ENCODE measurements at regions not wholly inside any gene's neighbourhood (a gene's known extent, or its start where the extent isn't known, plus 50 kb on each side); places are given as distances from the start of the nearest gene placed in this dataset.

DNA sequence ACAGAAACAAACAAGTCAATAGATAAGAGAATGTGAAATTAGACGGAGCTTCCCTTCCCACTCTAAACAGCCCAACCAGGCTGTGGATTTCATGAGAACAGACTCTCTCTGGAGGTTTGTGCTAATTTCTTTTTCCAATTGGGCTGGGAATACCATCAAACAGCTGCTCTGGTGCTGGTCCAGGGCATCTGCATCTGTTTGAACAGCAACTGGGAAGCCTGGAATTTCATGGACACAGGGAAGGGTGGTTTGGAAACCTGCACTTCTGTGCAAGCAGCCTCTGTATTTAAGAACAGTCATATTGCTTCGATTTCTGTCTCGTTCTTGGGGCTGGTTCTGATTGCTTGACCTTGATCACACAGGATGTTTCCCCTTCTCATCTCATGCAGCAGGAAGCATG, 88.7 kb downstream of the FOXL1 start:
- no peak for TF ChIP-seq CTCF (IDR thresholded peaks at IDR 0.05; ENCODE audit: unreplicated experiment)
- Mint-ChIP-seq H3K4me3 (ENCODE audit: low read depth) (no peak overlapping the region), H3K27me3 (peaks cover 50% of the 10 kb centered on the region), H3K9me3 (ENCODE audit: low read depth) (peaks cover 4% of the 10 kb centered on the region), H3K27ac (no peak overlapping the region), H3K4me1 (ENCODE audit: low read depth) (peaks cover 4% of the 10 kb centered on the region), H3K36me3 (ENCODE audit: insufficient read depth) (no peaks in the 10 kb centered on the region)
- DNase-seq (ENCODE audit: low spot score, unreplicated experiment): no peak

DNA sequence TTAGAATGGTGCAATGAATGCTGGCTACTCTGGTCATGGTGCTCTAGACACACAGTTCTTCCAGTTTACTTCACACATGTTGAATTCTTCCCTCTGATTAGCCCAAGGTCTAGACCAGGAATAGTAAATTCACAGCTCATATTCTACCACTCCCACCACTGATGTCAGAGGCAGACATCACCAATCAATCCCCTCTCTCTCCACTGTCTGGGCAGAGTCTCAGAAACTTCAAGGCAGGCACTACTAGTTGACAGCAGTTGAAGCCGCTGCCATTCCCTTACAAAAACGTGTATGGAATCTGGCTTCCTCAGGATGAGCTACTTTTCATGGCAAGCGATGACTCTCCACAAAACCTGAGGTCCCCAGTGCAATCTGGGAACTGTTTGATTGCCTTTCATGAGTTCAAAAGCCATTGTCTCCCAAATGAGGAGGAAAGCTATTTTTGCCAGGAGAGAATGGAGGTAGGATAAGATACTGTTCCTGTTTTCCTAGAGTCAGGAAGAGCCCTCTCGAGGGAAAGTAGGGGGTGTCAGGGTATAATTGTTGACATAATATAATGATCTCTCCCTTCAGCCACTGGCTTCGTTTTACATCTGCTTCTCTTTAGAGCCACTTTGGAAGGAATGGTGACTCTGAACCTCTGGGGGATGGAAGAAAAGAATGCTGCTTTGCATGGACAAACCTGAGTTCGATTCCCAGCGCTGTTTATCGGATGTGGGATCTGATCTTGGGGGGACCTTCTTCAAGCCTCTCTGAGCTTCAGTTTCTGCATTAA, 90.0 kb downstream of the FOXL1 start:
- H3K27ac Mint-ChIP-seq: no peak overlapping the region
- H3K4me3 Mint-ChIP-seq (ENCODE audit: low read depth): no peak overlapping the region
- H3K9me3 Mint-ChIP-seq (ENCODE audit: low read depth): peaks cover 4% of the 10 kb centered on the region
- H3K27me3 Mint-ChIP-seq: peaks cover 57% of the 10 kb centered on the region
- peaks cover 2% of the 10 kb centered on the region for H3K4me1 Mint-ChIP-seq (ENCODE audit: low read depth)
- no peak for TF ChIP-seq CTCF (IDR thresholded peaks at IDR 0.05; ENCODE audit: unreplicated experiment)
- no peak for DNase-seq (ENCODE audit: low spot score, unreplicated experiment)
- no peaks in the 10 kb centered on the region for H3K36me3 Mint-ChIP-seq (ENCODE audit: insufficient read depth)

DNA sequence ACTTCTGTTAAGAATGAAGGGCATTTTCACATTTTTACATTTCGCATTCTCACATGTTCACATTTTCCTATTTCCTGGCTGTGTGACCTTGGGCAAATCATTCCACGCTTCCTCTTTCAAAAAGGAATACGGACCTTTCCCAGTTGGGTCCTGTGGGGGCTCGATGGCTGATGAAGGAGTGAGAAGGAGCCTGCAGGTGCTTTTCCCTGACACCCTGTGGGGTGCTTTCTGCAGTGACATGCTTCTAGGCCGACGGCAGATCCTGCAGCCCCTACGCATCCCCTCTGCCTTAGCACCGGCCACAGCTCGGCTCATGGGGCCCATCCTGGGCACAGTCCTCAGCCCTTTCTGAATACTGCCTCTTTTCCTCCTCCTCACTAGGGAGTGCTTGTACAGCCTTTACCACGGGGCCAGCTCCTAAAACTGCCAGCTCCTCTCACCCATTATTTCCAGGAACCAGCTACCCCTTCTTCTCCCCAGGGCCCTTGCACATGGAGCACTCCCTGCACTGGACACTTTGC, 91.0 kb downstream of the FOXL1 start:
- Mint-ChIP-seq H3K27me3 (peaks cover 54% of the 10 kb centered on the region), H3K4me3 (ENCODE audit: low read depth) (no peak overlapping the region), H3K36me3 (ENCODE audit: insufficient read depth) (no peaks in the 10 kb centered on the region), H3K4me1 (ENCODE audit: low read depth) (peaks cover 2% of the 10 kb centered on the region), H3K27ac (no peak overlapping the region), H3K9me3 (ENCODE audit: low read depth) (peaks cover 4% of the 10 kb centered on the region)
- no peak for TF ChIP-seq CTCF (IDR thresholded peaks at IDR 0.05; ENCODE audit: unreplicated experiment)
- no peak for DNase-seq (ENCODE audit: low spot score, unreplicated experiment)

DNA sequence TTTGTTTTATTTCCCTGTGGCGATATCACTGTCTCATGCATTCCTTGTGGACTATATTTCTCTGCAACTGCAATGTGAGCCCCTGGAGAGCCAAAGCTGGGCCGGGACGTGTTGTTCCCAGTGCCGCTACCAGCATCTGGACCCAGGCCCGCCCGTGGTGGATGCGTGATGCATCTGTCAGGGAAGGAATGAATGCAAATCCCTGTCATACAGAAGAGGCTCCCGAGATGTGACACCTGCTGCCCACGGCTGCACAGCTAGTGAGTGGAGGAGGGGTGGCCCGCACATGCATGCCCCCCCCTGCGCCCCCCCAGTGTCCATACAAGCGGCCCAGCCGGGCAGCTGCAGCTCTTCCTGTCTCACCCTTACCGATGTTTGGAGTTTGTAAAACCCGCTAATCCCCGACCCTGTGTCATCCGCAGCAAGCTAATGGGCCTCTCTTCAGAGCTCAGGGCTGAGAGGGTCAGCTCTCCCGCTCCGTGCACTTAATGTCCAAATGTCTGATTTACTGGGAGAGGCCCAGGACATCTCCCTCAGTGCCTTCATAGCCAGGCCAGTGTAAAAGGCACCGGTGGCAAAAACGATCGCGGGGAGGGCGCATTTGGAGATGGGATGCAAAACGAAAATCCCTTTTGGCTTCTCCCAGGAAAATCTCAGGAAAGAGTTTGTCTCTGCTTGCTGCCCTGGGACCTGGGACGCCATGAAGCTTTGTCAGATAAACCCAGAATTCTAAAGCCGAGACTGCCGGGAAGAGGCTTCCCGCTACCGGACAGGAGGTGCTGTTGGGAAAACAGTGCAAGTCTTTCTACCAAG, 91.8 kb downstream of the FOXL1 start:
- Mint-ChIP-seq H3K27me3 (peaks cover 50% of the 10 kb centered on the region), H3K9me3 (ENCODE audit: low read depth) (no peaks in the 10 kb centered on the region), H3K4me3 (ENCODE audit: low read depth) (no peak overlapping the region), H3K36me3 (ENCODE audit: insufficient read depth) (no peaks in the 10 kb centered on the region), H3K27ac (no peak overlapping the region), H3K4me1 (ENCODE audit: low read depth) (no peaks in the 10 kb centered on the region)
- TF ChIP-seq CTCF (IDR thresholded peaks at IDR 0.05; ENCODE audit: unreplicated experiment): no peak
- DNase-seq (ENCODE audit: low spot score, unreplicated experiment): no peak

GRCh38 chr16:86670750-86671234, 92.4 kb downstream of the FOXL1 start:
- DNase-seq (ENCODE audit: low spot score, unreplicated experiment): no peak
- H3K9me3 Mint-ChIP-seq (ENCODE audit: low read depth): no peaks in the 10 kb centered on the region
- H3K27me3 Mint-ChIP-seq: peaks cover 50% of the 10 kb centered on the region
- TF ChIP-seq CTCF (IDR thresholded peaks at IDR 0.05; ENCODE audit: unreplicated experiment): no peak
- no peaks in the 10 kb centered on the region for H3K36me3 Mint-ChIP-seq (ENCODE audit: insufficient read depth)
- H3K4me3 Mint-ChIP-seq (ENCODE audit: low read depth): no peak overlapping the region
- H3K4me1 Mint-ChIP-seq (ENCODE audit: low read depth): no peaks in the 10 kb centered on the region
- no peak overlapping the region for H3K27ac Mint-ChIP-seq
